Psoas muscle (tissue), 7 donors: ENCODE measurements at regions not wholly inside any gene's neighbourhood (a gene's known extent, or its start where the extent isn't known, plus 50 kb on each side); places are given as distances from the start of the nearest gene placed in this dataset.

Source experiments
- ATAC-seq, 4 donors: fragments of 200-7000 bp; cut with Tn5 transposase; one replicate each; pipeline ENCODE4 v1.9.1; 2020; ENCODE audit warnings: moderate library complexity in 3 of 4, mild to moderate bottlenecking in 2 of 4
- DNase-seq, 2 donors: peaks; one replicate each; pipeline ENCODE4 v3.0.0-alpha.2; 2020
- H3K27ac ChIP-seq: fragments of 200-600 bp; one replicate; pipeline ENCODE4 v1.8.0; 2022
- H3K27me3 ChIP-seq, 3 donors: fragments of 200-600 bp in 1 of 3; one replicate each; pipeline versions ENCODE4 v1.6.1 to v1.8.0; 2013 to 2022; ENCODE audit warnings: low read length in 2 of 3, mild to moderate bottlenecking in 2 of 3, moderate library complexity in 1 of 3; ENCODE audit not compliant: insufficient read depth in 3 of 3
- H3K36me3 ChIP-seq, 2 donors: fragments of 200-600 bp in 1 of 2; one replicate each; pipeline versions ENCODE4 v1.6.1 to v1.8.0; 2013 to 2022; ENCODE audit warnings: low read depth in 1 of 2, mild to moderate bottlenecking in 1 of 2, moderate library complexity in 1 of 2; ENCODE audit not compliant: insufficient read depth in 1 of 2
- H3K4me1 ChIP-seq: fragments of 200-600 bp; one replicate; pipeline ENCODE4 v1.8.0; 2022
- H3K4me3 ChIP-seq: fragments of 200-600 bp; one replicate; pipeline ENCODE4 v1.8.0; 2022; ENCODE audit warnings: mild to moderate bottlenecking
- H3K9me3 ChIP-seq: fragments of 200-600 bp; one replicate; pipeline ENCODE4 v1.8.0; 2022
- CTCF ChIP-seq: fragments of 200-600 bp; IDR thresholded peaks from one replicate; pipeline ENCODE4 v1.8.0; 2022; ENCODE audit warnings: antibody characterized with exemption
- WGBS, 3 donors: extraction: QIAGEN DNeasy Blood & Tissue Kit; methylation state at CpG; one replicate each; pipeline versions ENCODE4 v1.1.6 to v1.1.7; 2013; 5-methylcytosine and 5-hydroxymethylcytosine counted together
- intact Hi-C, 2 donors: fragments of 100-400 bp; cut with DNase I; formaldehyde crosslinking; loops; one replicate each; pipeline versions ENCODE4 v1.11.0 to v1.14.2; 2022
- donor health status: healthy with polysubstance abuse.
- donor health status: DM: no; HTN: no; CAD: no; lungs with moderate emphysema.
- donor health status: Bipolar disorder and iron deficiency.
- donor health status: healthy.
- donor health status: DM: yes; HTN: yes; CAD: no.
- donor health status: DM: no; HTN: no; CAD: no.
- donor health status: DM: yes; HTN: yes; CAD: no.

DNA sequence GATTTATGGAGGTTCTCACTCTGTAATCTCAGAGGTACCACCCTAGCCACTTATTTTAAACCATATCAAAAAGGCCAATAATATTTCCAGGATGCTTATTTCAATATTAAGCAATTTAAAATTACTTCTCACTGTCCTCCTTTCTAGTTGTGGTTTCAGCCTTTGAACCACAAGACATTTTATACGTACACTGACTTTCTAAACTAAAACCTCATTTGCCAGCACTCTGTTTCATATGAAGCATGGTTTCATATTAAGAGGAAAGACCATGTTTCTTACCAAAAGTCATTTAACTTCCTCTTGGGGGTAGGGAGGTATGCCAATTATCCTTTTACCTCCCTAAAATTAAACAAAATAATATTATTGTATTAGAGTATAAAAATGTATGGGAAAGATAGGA is 399.8 kb downstream of the CDH7 start:
- no peaks in the 10 kb centered on the region for H3K27me3 ChIP-seq
- intact Hi-C loops, result no loop called here
- no peaks in the 10 kb centered on the region for H3K4me1 ChIP-seq
- TF ChIP-seq CTCF, result no peak
- DNase-seq (no peak), ATAC-seq (no peak)
- no peaks in the 10 kb centered on the region for H3K36me3 ChIP-seq
- 71 to 76% (median 74%) methylated on average over 1 of the region's 1 CpG for WGBS, 3 donors
- no peaks in the 10 kb centered on the region for H3K9me3 ChIP-seq
- no peak overlapping the region for H3K4me3 ChIP-seq
- no peak overlapping the region for H3K27ac ChIP-seq

GRCh38 chr18:66143029-66143428 is 392.2 kb downstream of the CDH7 start:
- ATAC-seq (no peak), DNase-seq (no peak)
- 70 to 71% (median 70%) methylated on average over 2 of the region's 2 CpGs for WGBS, 3 donors
- Histone ChIP-seq H3K4me1 (no peaks in the 10 kb centered on the region), H3K9me3 (no peaks in the 10 kb centered on the region), H3K27me3 (no peaks in the 10 kb centered on the region), H3K4me3 (no peak overlapping the region), H3K36me3 (no peaks in the 10 kb centered on the region), H3K27ac (no peak overlapping the region)
- no peak for TF ChIP-seq CTCF
- intact Hi-C loops, result no loop called here

DNA sequence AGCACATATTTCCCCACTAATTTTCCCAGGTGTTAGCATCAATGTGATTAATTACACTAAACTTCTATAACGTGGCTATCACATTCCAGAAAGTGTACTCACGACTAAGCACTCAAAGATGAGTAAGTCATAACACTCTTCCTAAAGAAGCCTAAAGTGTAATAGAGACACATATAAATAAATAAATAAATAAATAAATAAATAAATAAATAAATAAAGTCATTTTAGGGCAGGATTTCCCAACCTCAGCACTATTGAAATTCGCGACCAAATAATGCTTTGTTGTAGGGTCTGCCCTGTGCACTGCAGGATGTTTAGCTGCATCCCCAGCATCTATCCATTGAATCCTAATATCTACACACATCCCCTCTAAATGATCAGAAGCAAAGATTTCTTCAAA is 390.9 kb downstream of the CDH7 start:
- TF ChIP-seq CTCF, result no peak
- no peaks in the 10 kb centered on the region for H3K9me3 ChIP-seq
- H3K4me3 ChIP-seq, result no peak overlapping the region
- intact Hi-C loops, result no loop called here
- H3K36me3 ChIP-seq, result no peaks in the 10 kb centered on the region
- 77 to 85% (median 80%) methylated on average over 4 of the region's 4 CpGs for WGBS, 3 donors
- H3K27ac ChIP-seq, result no peak overlapping the region
- no peak for ATAC-seq
- no peak for DNase-seq
- H3K27me3 ChIP-seq, result no peaks in the 10 kb centered on the region
- no peaks in the 10 kb centered on the region for H3K4me1 ChIP-seq

DNA sequence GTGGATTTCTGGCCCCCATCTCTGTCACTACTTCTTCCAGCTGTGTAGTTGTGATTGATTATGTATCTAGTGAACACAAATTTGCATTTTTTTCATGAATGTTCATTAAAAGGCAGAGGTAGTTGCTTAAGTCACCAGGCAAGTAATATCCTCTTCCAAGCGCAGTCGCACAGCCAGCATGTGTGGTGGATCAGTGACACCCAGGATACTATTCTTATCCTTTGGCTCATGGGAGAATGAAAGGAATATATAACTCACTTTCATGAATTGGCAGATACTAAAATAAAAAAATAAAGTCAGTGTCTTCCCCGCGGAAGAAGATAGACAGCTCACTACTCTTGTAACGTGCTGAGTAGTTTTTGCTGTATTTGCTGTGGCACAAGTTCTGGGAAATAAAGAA is 387.8 kb downstream of the CDH7 start:
- Histone ChIP-seq H3K4me1 (no peaks in the 10 kb centered on the region), H3K27ac (no peak overlapping the region), H3K4me3 (no peak overlapping the region), H3K36me3 (no peaks in the 10 kb centered on the region), H3K27me3 (no peaks in the 10 kb centered on the region), H3K9me3 (no peaks in the 10 kb centered on the region)
- TF ChIP-seq CTCF, result no peak
- ATAC-seq (peak; percentile 63 to 90 (median 78)), DNase-seq (no peak)
- intact Hi-C loops, result no loop called here
- WGBS, 3 donors, result 64 to 68% (median 66%) methylated on average over 5 of the region's 5 CpGs

- DNase-seq (no peak), ATAC-seq (peak; percentile 17 to 90 (median 74))
- Histone ChIP-seq H3K4me1 (no peaks in the 10 kb centered on the region), H3K36me3 (no peaks in the 10 kb centered on the region), H3K9me3 (no peaks in the 10 kb centered on the region), H3K4me3 (no peak overlapping the region), H3K27me3 (no peaks in the 10 kb centered on the region), H3K27ac (no peak overlapping the region)
- WGBS, 3 donors, result 63 to 73% (median 67%) methylated on average over 1 of the region's 1 CpG
- no peak for TF ChIP-seq CTCF
- intact Hi-C loops, result no loop called here
Measured at GRCh38 chr18:66136039-66136438, 385.2 kb downstream of the CDH7 start.
